Activated naive CD4-positive, alpha-beta T cell treated with anti-CD3 and anti-CD28 coated beads, Interleukin-2, amount 50 U/mL, for 16 hours (primary cell): ENCODE measurements at regions not wholly inside any gene's neighbourhood (a gene's known extent, or its start where the extent isn't known, plus 50 kb on each side); places are given as distances from the start of the nearest gene placed in this dataset.
"Not testable (repeated sequence)": the region's sequence is repeated elsewhere in the genome, so short reads cannot be mapped to it uniquely, and the experiment has no call there.

ENCODE experiments used
- DNase-seq: peaks from one replicate; pipeline ENCODE4 v3.0.0-alpha.2; 2020

GRCh38 chr7:119748251-119748860 lies 524.6 kb upstream of the KCND2 start:
- no peak for DNase-seq

GRCh38 chr7:119748991-119749390 lies 524.0 kb upstream of the KCND2 start:
- DNase-seq: no peak

- DNase-seq: no peak
Measured at GRCh38 chr7:119756687-119757086, 516.3 kb upstream of the KCND2 start.

GRCh38 chr7:119758254-119758653 lies 514.7 kb upstream of the KCND2 start:
- no peak for DNase-seq

GRCh38 chr7:119761776-119762175 lies 511.2 kb upstream of the KCND2 start:
- DNase-seq: no peak

GRCh38 chr7:119782286-119782685 lies 490.7 kb upstream of the KCND2 start:
- DNase-seq: no peak

GRCh38 chr7:119783799-119784198 lies 489.2 kb upstream of the KCND2 start:
- no peak for DNase-seq

- DNase-seq: no peak
Measured at GRCh38 chr7:119802147-119802546, 470.8 kb upstream of the KCND2 start.

GRCh38 chr7:119825091-119825655 lies 447.8 kb upstream of the KCND2 start:
- no peak for DNase-seq

GRCh38 chr7:119826547-119826946 lies 446.4 kb upstream of the KCND2 start:
- DNase-seq: no peak

- no peak for DNase-seq
Measured at GRCh38 chr7:119838444-119838843, 434.5 kb upstream of the KCND2 start.

GRCh38 chr7:119842337-119842736 lies 430.6 kb upstream of the KCND2 start:
- DNase-seq: no peak

- no peak for DNase-seq
Measured at GRCh38 chr7:119842786-119843185, 430.2 kb upstream of the KCND2 start.

GRCh38 chr7:119861385-119861784 lies 411.6 kb upstream of the KCND2 start:
- DNase-seq: no peak

GRCh38 chr7:119868387-119868786 lies 404.6 kb upstream of the KCND2 start:
- DNase-seq: no peak

- no peak for DNase-seq
Measured at GRCh38 chr7:119879835-119880234, 393.1 kb upstream of the KCND2 start.

GRCh38 chr7:119886007-119886406 lies 387.0 kb upstream of the KCND2 start:
- no peak for DNase-seq

GRCh38 chr7:119886525-119886924 lies 386.4 kb upstream of the KCND2 start:
- not testable (repeated sequence) for DNase-seq

- no peak for DNase-seq
Measured at GRCh38 chr7:119888251-119888650, 384.7 kb upstream of the KCND2 start.

- no peak for DNase-seq
Measured at GRCh38 chr7:119890631-119891030, 382.3 kb upstream of the KCND2 start.

GRCh38 chr7:119895320-119895719 lies 377.7 kb upstream of the KCND2 start:
- DNase-seq: no peak

- DNase-seq: no peak
Measured at GRCh38 chr7:119896386-119896785, 376.6 kb upstream of the KCND2 start.

GRCh38 chr7:119900996-119901672 lies 371.8 kb upstream of the KCND2 start:
- DNase-seq: no peak

GRCh38 chr7:119903085-119903484 lies 369.9 kb upstream of the KCND2 start:
- DNase-seq: no peak

- no peak for DNase-seq
Measured at GRCh38 chr7:119905495-119905894, 367.5 kb upstream of the KCND2 start.
